SU-DHL-6 (cell line): ENCODE measurements at regions not wholly inside any gene's neighbourhood (a gene's known extent, or its start where the extent isn't known, plus 50 kb on each side); places are given as distances from the start of the nearest gene placed in this dataset.

Experiments
- CTCF ChIP-seq: fragments of 200-600 bp; sonication (generic); IDR thresholded peaks from one replicate; pipeline ENCODE4 v1.5.1; 2017; ENCODE audit warnings: antibody characterized with exemption, mild to moderate bottlenecking, low read length, moderate library complexity; ENCODE audit not compliant: insufficient read depth, poor library complexity, severe bottlenecking
- EZH2phosphoT487 ChIP-seq: fragments of 200-600 bp; sonication (generic), shearing (Covaris generic); conservative IDR thresholded peaks from 2 replicates; pipeline ENCODE4 v1.6.1; 2018; ENCODE audit warnings: mild to moderate bottlenecking, antibody characterized with exemption, low read length, moderate library complexity, mixed read lengths

- TF ChIP-seq CTCF (no peak), EZH2phosphoT487 (no peak)
Observed at GRCh38 chr5:120174089-120174488, 290.0 kb upstream of the PRR16 start.
